B cell (primary cell): ENCODE measurements at regions not wholly inside any gene's neighbourhood (a gene's known extent, or its start where the extent isn't known, plus 50 kb on each side); places are given as distances from the start of the nearest gene placed in this dataset.

ENCODE experiments used
- ATAC-seq: fragments of 200-7000 bp; cut with Tn5 transposase; one replicate; pipeline ENCODE4 v1.10.0; 2021; ENCODE audit warnings: low read depth, mild to moderate bottlenecking, moderate number of reproducible peaks, moderate library complexity
- CTCF ChIA-PET: fragments of 350-600 bp; sonication (Branson Sonifier 250); formaldehyde crosslinking; loops from one replicate; lab custom pipeline; 2021; ENCODE audit warnings: antibody characterized with exemption, inconsistent platforms; lab: Charles Lee
- POLR2A ChIA-PET: fragments of 350-600 bp; sonication (Branson Sonifier 250); formaldehyde crosslinking; loops from one replicate; lab custom pipeline; 2021; ENCODE audit warnings: antibody characterized with exemption; lab: Charles Lee
- DNase-seq: peaks from one replicate; pipeline ENCODE4 v3.0.0; 2013
- H2AFZ ChIP-seq: 2 replicates; pipeline ENCODE4 v1.6.1; 2012; ENCODE audit warnings: mild to moderate bottlenecking, low read depth, low read length; ENCODE audit not compliant: insufficient read depth, poor library complexity, severe bottlenecking
- H3K27ac ChIP-seq, 2 donors: 1 replicate in 1 of 2; 2 replicates in 1 of 2; pipeline ENCODE4 v1.5.1; 2012 to 2013; ENCODE audit warnings: low read length in 2 of 2, mild to moderate bottlenecking in 2 of 2, moderate library complexity in 1 of 2
- H3K27me3 ChIP-seq, 4 experiments: fragments of 200-600 bp in 1 of 4; sonication (generic) in 1 of 4; replicated peaks in 1 of 4; 1 replicate in 2 of 4; 2 replicates in 2 of 4; pipeline versions ENCODE4 v1.6.1 to v1.7.0; 2013 to 2016; ENCODE audit warnings: low read length in 3 of 4, mild to moderate bottlenecking in 2 of 4, mixed read lengths in 1 of 4, moderate library complexity in 1 of 4; ENCODE audit not compliant: insufficient read depth in 4 of 4, control insufficient read depth in 3 of 4; ENCODE audit errors: control extremely low read depth in 1 of 4
- H3K36me3 ChIP-seq, 2 experiments: replicated peaks in 1 of 2; 1 replicate in 1 of 2; 2 replicates in 1 of 2; pipeline versions ENCODE4 v1.6.1 to v1.7.1; 2013; ENCODE audit warnings: low read length in 1 of 2; ENCODE audit not compliant: insufficient read depth in 2 of 2, control insufficient read depth in 1 of 2; ENCODE audit errors: control extremely low read depth in 1 of 2, extremely low read depth in 1 of 2
- H3K4me1 ChIP-seq, 2 donors: fragments of 200-600 bp in 1 of 2; sonication (generic) in 1 of 2; 1 replicate in 1 of 2; 2 replicates in 1 of 2; pipeline versions ENCODE4 v1.5.1 to v1.6.1; 2013 to 2017; ENCODE audit warnings: low read length in 2 of 2; ENCODE audit not compliant: control insufficient read depth in 2 of 2, insufficient read depth in 2 of 2
- H3K4me2 ChIP-seq: replicated peaks from 2 replicates; pipeline ENCODE3; 2012; ENCODE audit warnings: mild to moderate bottlenecking, low read depth, low read length; ENCODE audit not compliant: poor library complexity, severe bottlenecking
- H3K4me3 ChIP-seq, 5 experiments: fragments of 200-600 bp in 1 of 5; sonication (generic) in 1 of 5; 1 replicate in 3 of 5; 2 replicates in 2 of 5; pipeline versions ENCODE4 v1.5.1 to v1.7.0; 2011 to 2016; ENCODE audit warnings: low read length in 4 of 5, mild to moderate bottlenecking in 4 of 5, low read depth in 2 of 5, control low read depth in 1 of 5, moderate library complexity in 1 of 5; ENCODE audit not compliant: insufficient read depth in 1 of 5; ENCODE audit errors: control extremely low read depth in 1 of 5, extremely low read depth in 1 of 5
- H3K79me2 ChIP-seq: fragments of 200-600 bp; sonication (generic); one replicate; pipeline ENCODE4 v1.6.0; 2016; ENCODE audit warnings: low read length; ENCODE audit not compliant: control insufficient read depth, insufficient read depth
- H3K9ac ChIP-seq: fragments of 200-600 bp; sonication (generic); 2 replicates; pipeline ENCODE4 v1.6.1; 2017; ENCODE audit warnings: mild to moderate bottlenecking, low read length, moderate library complexity
- H3K9me3 ChIP-seq, 3 donors: one replicate each; pipeline versions ENCODE4 v1.6.1 to v1.7.1; 2013; ENCODE audit warnings: low read length in 2 of 3; ENCODE audit not compliant: control insufficient read depth in 2 of 3, insufficient read depth in 1 of 3; ENCODE audit errors: control extremely low read depth in 1 of 3
- H4K20me1 ChIP-seq: 2 replicates; pipeline ENCODE4 v1.6.0; 2012; ENCODE audit warnings: mild to moderate bottlenecking, low read length; ENCODE audit not compliant: insufficient read depth, control insufficient read depth, poor library complexity, severe bottlenecking
- H3K27ac Mint-ChIP-seq: one replicate; pipeline ENCODE4 v1.8.0; 2021; ENCODE audit warnings: mixed read lengths
- H3K27me3 Mint-ChIP-seq: one replicate; pipeline ENCODE4 v1.8.0; 2021; ENCODE audit warnings: mixed read lengths
- H3K4me1 Mint-ChIP-seq: one replicate; pipeline ENCODE4 v1.8.0; 2021; ENCODE audit warnings: mixed read lengths
- H3K4me3 Mint-ChIP-seq: one replicate; pipeline ENCODE4 v1.8.0; 2021; ENCODE audit warnings: mixed read lengths
- H3K9me3 Mint-ChIP-seq: one replicate; pipeline ENCODE4 v1.8.0; 2022; ENCODE audit warnings: mixed read lengths; ENCODE audit not compliant: insufficient read depth
- EZH2 ChIP-seq: IDR thresholded peaks from 2 replicates; pipeline ENCODE4 v1.6.1; 2012; ENCODE audit warnings: borderline replicate concordance, low read depth, mild to moderate bottlenecking, moderate library complexity, low read length; ENCODE audit not compliant: insufficient read depth, poor library complexity, severe bottlenecking
- WGBS: methylation state at CpG from one replicate; pipeline ENCODE4 v1.1.5; 2013; ENCODE audit warnings: missing lambda C conversion rate; ENCODE audit not compliant: insufficient coverage; 5-methylcytosine and 5-hydroxymethylcytosine counted together
- intact Hi-C: fragments of 100-400 bp; cut with micrococcal nuclease; formaldehyde crosslinking; loops from one replicate; pipeline ENCODE4 v1.10.0; 2022
- TF ChIP-seq, protein P1 (sequence below): fragments of 200-600 bp; IDR thresholded peaks from one replicate; pipeline ENCODE4 v1.8.0; 2022; ENCODE audit warnings: antibody characterized with exemption, mild to moderate bottlenecking

- no peaks in the 10 kb centered on the region for H3K9me3 Mint-ChIP-seq
- intact Hi-C loops = no loop called here
- DNase-seq (no peak), ATAC-seq (no peak)
- Histone ChIP-seq H2AFZ (no peak overlapping the region), H4K20me1 (no peaks in the 10 kb centered on the region), H3K36me3 (no peaks in the 10 kb centered on the region), H3K4me3 (no peak overlapping the region), H3K27ac (no peak overlapping the region), H3K79me2 (no peaks in the 10 kb centered on the region), H3K4me1 (no peaks in the 10 kb centered on the region), H3K9ac (no peak overlapping the region), H3K27me3 (no peaks in the 10 kb centered on the region), H3K4me2 (no peak overlapping the region), H3K9me3 (no peaks in the 10 kb centered on the region)
- CTCF ChIA-PET = no interaction called here
- POLR2A ChIA-PET = no interaction called here
- peaks cover 17% of the 10 kb centered on the region for H3K27me3 Mint-ChIP-seq
- no peak overlapping the region for H3K27ac Mint-ChIP-seq
- TF ChIP-seq, protein P1, sequence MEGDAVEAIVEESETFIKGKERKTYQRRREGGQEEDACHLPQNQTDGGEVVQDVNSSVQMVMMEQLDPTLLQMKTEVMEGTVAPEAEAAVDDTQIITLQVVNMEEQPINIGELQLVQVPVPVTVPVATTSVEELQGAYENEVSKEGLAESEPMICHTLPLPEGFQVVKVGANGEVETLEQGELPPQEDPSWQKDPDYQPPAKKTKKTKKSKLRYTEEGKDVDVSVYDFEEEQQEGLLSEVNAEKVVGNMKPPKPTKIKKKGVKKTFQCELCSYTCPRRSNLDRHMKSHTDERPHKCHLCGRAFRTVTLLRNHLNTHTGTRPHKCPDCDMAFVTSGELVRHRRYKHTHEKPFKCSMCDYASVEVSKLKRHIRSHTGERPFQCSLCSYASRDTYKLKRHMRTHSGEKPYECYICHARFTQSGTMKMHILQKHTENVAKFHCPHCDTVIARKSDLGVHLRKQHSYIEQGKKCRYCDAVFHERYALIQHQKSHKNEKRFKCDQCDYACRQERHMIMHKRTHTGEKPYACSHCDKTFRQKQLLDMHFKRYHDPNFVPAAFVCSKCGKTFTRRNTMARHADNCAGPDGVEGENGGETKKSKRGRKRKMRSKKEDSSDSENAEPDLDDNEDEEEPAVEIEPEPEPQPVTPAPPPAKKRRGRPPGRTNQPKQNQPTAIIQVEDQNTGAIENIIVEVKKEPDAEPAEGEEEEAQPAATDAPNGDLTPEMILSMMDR = no peak
- no peak for TF ChIP-seq EZH2
- no peak overlapping the region for H3K4me3 Mint-ChIP-seq
- H3K4me1 Mint-ChIP-seq = no peaks in the 10 kb centered on the region
- WGBS = 88% methylated on average over 11 of the region's 11 CpGs
Measured at GRCh38 chr5:172564188-172564587, 76.9 kb upstream of the NEURL1B start.

GRCh38 chr5:172562443-172562842 lies 78.6 kb upstream of the NEURL1B start:
- peaks cover 23% of the 10 kb centered on the region for H3K27me3 Mint-ChIP-seq
- Histone ChIP-seq H3K79me2 (no peaks in the 10 kb centered on the region), H3K4me1 (no peaks in the 10 kb centered on the region), H3K36me3 (no peaks in the 10 kb centered on the region), H3K9me3 (no peaks in the 10 kb centered on the region), H4K20me1 (no peaks in the 10 kb centered on the region), H3K4me3 (no peak overlapping the region), H3K27me3 (peaks cover 0 to 2% (median 0%) of the 10 kb centered on the region in 4 experiments), H3K9ac (no peak overlapping the region), H2AFZ (no peak overlapping the region), H3K27ac (no peak overlapping the region), H3K4me2 (no peak overlapping the region)
- TF ChIP-seq, protein P1 = no peak
- 83% methylated on average over 6 of the region's 8 CpGs for WGBS
- POLR2A ChIA-PET = no interaction called here
- no peaks in the 10 kb centered on the region for H3K4me1 Mint-ChIP-seq
- no peaks in the 10 kb centered on the region for H3K9me3 Mint-ChIP-seq
- DNase-seq = no peak
- H3K4me3 Mint-ChIP-seq = no peak overlapping the region
- CTCF ChIA-PET = no interaction called here
- intact Hi-C loops = no loop called here
- H3K27ac Mint-ChIP-seq = no peak overlapping the region
- no peak for ATAC-seq
